Astrocyte (in vitro differentiated cells and primary cell): ENCODE measurements at regions not wholly inside any gene's neighbourhood (a gene's known extent, or its start where the extent isn't known, plus 50 kb on each side); places are given as distances from the start of the nearest gene placed in this dataset.

ENCODE experiments used
- EZH2 ChIP-seq: IDR thresholded peaks from 2 replicates; pipeline ENCODE4 v1.6.1; 2012; ENCODE audit warnings: mild to moderate bottlenecking, low read length, inconsistent platforms; ENCODE audit not compliant: insufficient read depth
- TF ChIP-seq, protein P1 (sequence below): IDR thresholded peaks from 2 replicates; pipeline ENCODE4 v1.5.1; 2011; ENCODE audit warnings: low read depth, mild to moderate bottlenecking, inconsistent platforms, low read length, moderate library complexity; ENCODE audit not compliant: insufficient read depth

DNA sequence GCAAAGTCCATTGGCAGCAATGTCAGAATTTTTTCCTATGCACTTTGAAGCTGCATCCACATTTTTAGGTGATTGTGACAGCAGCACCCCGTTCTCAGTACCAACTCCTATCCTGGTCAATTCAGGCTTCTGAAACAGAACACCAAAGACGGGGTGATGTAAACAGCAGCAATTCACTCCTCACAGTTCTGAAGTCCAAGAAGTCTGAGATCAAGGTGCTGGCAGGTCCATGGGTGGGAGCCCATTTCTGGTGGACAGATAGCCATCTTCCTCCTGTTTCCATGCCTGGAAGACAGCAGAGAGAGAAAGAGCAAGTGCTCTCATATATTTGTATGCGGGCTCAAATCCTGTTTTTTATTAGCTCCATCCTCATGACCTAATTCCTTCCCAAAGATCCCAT, 471.2 kb downstream of the BRD1 start:
- TF ChIP-seq, protein P1, sequence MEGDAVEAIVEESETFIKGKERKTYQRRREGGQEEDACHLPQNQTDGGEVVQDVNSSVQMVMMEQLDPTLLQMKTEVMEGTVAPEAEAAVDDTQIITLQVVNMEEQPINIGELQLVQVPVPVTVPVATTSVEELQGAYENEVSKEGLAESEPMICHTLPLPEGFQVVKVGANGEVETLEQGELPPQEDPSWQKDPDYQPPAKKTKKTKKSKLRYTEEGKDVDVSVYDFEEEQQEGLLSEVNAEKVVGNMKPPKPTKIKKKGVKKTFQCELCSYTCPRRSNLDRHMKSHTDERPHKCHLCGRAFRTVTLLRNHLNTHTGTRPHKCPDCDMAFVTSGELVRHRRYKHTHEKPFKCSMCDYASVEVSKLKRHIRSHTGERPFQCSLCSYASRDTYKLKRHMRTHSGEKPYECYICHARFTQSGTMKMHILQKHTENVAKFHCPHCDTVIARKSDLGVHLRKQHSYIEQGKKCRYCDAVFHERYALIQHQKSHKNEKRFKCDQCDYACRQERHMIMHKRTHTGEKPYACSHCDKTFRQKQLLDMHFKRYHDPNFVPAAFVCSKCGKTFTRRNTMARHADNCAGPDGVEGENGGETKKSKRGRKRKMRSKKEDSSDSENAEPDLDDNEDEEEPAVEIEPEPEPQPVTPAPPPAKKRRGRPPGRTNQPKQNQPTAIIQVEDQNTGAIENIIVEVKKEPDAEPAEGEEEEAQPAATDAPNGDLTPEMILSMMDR: no peak
- no peak for TF ChIP-seq EZH2
